Esophagus muscularis mucosa (tissue), 4 donors: ENCODE measurements at regions not wholly inside any gene's neighbourhood (a gene's known extent, or its start where the extent isn't known, plus 50 kb on each side); places are given as distances from the start of the nearest gene placed in this dataset.
A peak's percentile ranks its signal among the peaks of the same experiment; 100 is the strongest.
"Not testable (repeated sequence)": the region's sequence is repeated elsewhere in the genome, so short reads cannot be mapped to it uniquely, and the experiment has no call there.

Experiments used
- DNase-seq: peaks from one replicate; pipeline ENCODE4 v3.0.0-alpha.2; 2017; ENCODE audit errors: extremely low spot score
- H3K27ac ChIP-seq, 4 donors: fragments of 200-600 bp; sonication (generic); replicated peaks in 1 of 4; 1 replicate in 3 of 4; 2 replicates in 1 of 4; pipeline ENCODE4 v1.5.1; 2016 to 2019; ENCODE audit warnings: mild to moderate bottlenecking in 1 of 4
- H3K27me3 ChIP-seq, 4 donors: fragments of 200-600 bp; sonication (generic); one replicate each; pipeline versions ENCODE4 v1.5.1 to v1.6.0; 2016 to 2019
- H3K36me3 ChIP-seq, 4 donors: fragments of 200-600 bp; sonication (generic); one replicate each; pipeline ENCODE4 v1.5.1; 2016 to 2019
- H3K4me1 ChIP-seq, 4 donors: fragments of 200-600 bp; sonication (generic); one replicate each; pipeline ENCODE4 v1.5.1; 2016 to 2019
- H3K4me3 ChIP-seq, 4 donors: fragments of 200-600 bp; sonication (generic); 1 replicate in 2 of 4; 2 replicates in 2 of 4; pipeline ENCODE4 v1.5.1; 2016 to 2019; ENCODE audit warnings: mild to moderate bottlenecking in 4 of 4, moderate library complexity in 1 of 4
- H3K9me3 ChIP-seq, 4 donors: fragments of 200-600 bp; sonication (generic); 1 replicate in 3 of 4; 2 replicates in 1 of 4; pipeline ENCODE4 v1.5.1; 2016 to 2019
- POLR2AphosphoS5 ChIP-seq, 2 donors: sonication (generic); formaldehyde crosslinking; IDR thresholded peaks; one replicate each; pipeline ENCODE4 v1.6.1; 2017; ENCODE audit warnings: antibody characterized with exemption in 2 of 2
- WGBS: methylation state at CpG from one replicate; pipeline ENCODE4 v1.1.5; 2018; 5-methylcytosine and 5-hydroxymethylcytosine counted together
- intact Hi-C: fragments of 100-400 bp; cut with DNase I; formaldehyde crosslinking; loops from one replicate; pipeline ENCODE4 v1.15.1; 2023
- TF ChIP-seq, protein P1 (sequence below), 3 experiments: fragments of 200-600 bp in 2 of 3; fragments of 450-650 bp in 1 of 3; sonication (generic) in 2 of 3; IDR thresholded peaks; one replicate each; pipeline ENCODE4 v1.5.1; 2017 to 2019; ENCODE audit warnings: antibody characterized with exemption in 3 of 3, mild to moderate bottlenecking in 2 of 3, moderate library complexity in 1 of 3

DNA sequence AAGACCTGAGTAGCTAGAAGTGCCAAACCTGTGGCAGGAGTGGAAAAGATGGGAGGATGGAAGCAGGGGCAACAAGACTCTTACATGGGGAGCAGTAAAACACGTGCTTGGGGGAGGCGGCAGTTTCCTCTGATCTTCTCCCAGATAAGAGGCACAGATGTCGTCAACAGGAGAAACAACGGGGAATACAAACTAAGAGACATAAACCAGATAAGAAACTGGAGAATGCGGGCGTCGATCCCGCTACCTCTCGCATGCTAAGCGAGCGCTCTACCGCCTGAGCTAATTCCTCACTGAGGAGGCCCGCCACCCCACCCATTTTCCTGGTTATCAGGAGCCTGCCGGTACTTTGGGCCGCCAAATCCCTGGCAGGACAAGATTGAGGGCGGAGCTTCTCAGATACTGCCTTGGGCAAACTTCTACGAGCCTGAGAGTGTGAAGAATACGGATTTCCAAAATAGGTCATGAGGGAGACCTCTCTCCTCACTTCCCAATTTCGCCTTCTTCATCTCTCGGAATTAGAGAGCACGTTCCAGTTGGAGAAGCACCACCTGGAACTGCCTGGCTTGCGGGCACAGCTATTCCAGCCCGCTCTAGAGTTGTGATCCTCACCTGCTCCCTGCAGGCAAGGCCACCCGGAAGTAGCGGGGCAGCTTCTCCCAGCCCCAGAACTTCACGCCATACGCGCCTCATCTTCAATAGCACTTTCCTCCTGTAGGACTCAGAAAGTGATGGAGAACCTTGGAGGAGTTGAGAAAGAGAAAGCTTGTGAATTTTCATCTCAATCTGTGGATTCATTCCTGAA, 496.0 kb downstream of the PRIM2 start:
- intact Hi-C loops, H3K4me3 ChIP-seq, H3K9me3 ChIP-seq, H3K4me1 ChIP-seq, H3K27ac ChIP-seq, H3K36me3 ChIP-seq: not testable (repeated sequence)
- DNase-seq = peak; percentile 72
- 5% methylated on average over 22 of the region's 28 CpGs for WGBS
- peaks cover 0 to 72% (median 4%) of the 10 kb centered on the region in 4 donors for H3K27me3 ChIP-seq

DNA sequence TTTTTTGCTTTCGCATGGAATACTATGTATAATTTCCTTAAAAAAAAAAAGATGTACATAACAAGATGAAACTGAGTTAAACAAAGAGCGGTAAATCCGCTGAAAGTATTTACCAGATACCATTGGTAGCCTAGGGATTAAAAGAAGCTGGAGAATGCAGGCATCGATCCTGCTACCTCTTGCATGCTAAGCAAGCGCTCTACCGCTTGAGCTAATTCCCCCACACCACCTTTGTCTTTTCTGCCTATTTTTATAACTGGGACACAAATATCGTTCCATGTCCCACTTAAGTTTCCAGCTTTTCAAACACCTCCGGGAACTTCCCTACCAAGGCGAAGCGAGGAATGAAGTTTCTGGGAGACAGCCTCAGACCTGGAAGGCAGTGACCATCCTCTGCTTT, 498.4 kb downstream of the PRIM2 start:
- DNase-seq, intact Hi-C loops, H3K9me3 ChIP-seq, H3K4me1 ChIP-seq, H3K4me3 ChIP-seq, H3K36me3 ChIP-seq, H3K27ac ChIP-seq: not testable (repeated sequence)
- 15% methylated on average over 10 of the region's 10 CpGs for WGBS
- peaks cover 0 to 51% (median 4%) of the 10 kb centered on the region in 4 donors for H3K27me3 ChIP-seq

DNA sequence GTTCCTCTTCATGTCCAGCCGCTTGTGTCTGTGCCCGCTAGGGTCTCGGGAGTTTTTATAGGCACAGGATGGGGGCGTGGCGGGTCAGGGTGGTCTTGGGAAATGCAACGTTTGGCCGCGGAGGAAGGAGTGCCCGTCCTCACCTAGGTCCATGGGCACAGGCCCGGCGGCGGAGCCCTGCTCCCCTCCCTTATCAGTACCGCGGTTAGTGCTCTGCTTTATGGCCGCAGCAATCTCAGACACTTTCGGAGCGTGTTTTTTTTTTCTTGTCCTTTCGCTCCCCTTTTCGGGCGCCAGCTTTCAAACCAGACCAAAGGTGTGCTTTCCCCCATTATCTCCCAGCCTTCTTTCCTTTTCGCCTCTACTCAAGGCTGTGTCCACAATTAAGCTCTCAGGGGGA, 503.9 kb downstream of the PRIM2 start:
- intact Hi-C loops, H3K27ac ChIP-seq, H3K36me3 ChIP-seq, DNase-seq, H3K4me3 ChIP-seq, H3K4me1 ChIP-seq, H3K9me3 ChIP-seq: not testable (repeated sequence)
- WGBS = under 1% methylated on average over 12 of the region's 21 CpGs
- peaks cover 0 to 50% (median 2%) of the 10 kb centered on the region in 4 donors for H3K27me3 ChIP-seq

DNA sequence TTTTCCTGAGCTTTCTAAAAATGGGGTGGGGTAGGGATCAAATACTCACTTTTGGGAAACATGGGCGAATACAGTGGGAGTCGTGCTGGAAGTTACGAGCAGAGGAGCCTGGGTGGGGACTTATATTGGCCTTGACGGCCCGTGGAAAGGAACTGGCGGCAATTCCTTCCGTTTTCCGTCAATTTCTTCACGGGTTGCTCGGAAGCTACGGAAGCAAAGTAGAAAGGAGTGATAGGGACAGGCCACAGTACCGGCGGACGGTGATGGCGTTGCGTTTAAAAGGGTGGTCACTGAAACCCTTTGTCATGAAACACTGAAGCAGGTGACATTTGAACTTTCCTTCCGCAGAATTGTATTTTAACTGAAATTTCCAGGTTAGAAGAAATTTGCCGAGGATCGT, 505.0 kb downstream of the PRIM2 start:
- WGBS = 3% methylated on average over 19 of the region's 19 CpGs
- H3K36me3 ChIP-seq, H3K9me3 ChIP-seq, DNase-seq, H3K27ac ChIP-seq, intact Hi-C loops, H3K4me3 ChIP-seq, H3K4me1 ChIP-seq: not testable (repeated sequence)
- peaks cover 0 to 46% (median 2%) of the 10 kb centered on the region in 4 donors for H3K27me3 ChIP-seq

DNA sequence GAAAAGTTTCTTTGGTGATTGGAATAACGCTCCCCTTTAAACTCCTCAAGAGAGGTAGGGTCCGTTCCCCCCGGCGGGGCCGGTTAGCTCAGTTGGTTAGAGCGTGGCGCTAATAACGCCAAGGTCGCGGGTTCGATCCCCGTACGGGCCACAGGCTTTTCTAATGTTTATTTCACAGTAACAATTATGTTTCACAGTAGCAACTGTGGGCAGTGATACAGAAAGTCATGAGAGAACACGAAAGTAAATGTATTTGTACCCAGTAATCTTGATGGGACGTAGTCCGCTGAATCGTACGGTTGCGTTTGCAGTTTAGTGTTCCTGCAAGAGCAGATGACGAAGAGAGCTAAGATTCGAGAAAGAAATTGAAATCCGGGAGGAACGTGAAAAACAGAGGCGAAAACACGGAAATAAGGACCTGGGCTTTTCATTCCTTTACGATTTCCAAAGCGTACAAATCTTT, 505.5 kb downstream of the PRIM2 start:
- TF ChIP-seq, protein P1, sequence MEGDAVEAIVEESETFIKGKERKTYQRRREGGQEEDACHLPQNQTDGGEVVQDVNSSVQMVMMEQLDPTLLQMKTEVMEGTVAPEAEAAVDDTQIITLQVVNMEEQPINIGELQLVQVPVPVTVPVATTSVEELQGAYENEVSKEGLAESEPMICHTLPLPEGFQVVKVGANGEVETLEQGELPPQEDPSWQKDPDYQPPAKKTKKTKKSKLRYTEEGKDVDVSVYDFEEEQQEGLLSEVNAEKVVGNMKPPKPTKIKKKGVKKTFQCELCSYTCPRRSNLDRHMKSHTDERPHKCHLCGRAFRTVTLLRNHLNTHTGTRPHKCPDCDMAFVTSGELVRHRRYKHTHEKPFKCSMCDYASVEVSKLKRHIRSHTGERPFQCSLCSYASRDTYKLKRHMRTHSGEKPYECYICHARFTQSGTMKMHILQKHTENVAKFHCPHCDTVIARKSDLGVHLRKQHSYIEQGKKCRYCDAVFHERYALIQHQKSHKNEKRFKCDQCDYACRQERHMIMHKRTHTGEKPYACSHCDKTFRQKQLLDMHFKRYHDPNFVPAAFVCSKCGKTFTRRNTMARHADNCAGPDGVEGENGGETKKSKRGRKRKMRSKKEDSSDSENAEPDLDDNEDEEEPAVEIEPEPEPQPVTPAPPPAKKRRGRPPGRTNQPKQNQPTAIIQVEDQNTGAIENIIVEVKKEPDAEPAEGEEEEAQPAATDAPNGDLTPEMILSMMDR (IDR thresholded peaks at IDR 0.05) = no peak
- TF ChIP-seq POLR2AphosphoS5 (IDR thresholded peaks at IDR 0.05) = no peak
- Histone ChIP-seq H3K4me1 (peaks cover 0 to 5% (median 0%) of the 10 kb centered on the region in 4 donors), H3K27me3 (peaks cover 0 to 44% (median 2%) of the 10 kb centered on the region in 4 donors), H3K9me3 (no peaks in the 10 kb centered on the region), H3K36me3 (no peaks in the 10 kb centered on the region), H3K4me3 (no peak overlapping the region), H3K27ac (no peak overlapping the region)
- no peak for DNase-seq
- intact Hi-C loops = no loop called here
- WGBS = 9% methylated on average over 27 of the region's 27 CpGs

DNA sequence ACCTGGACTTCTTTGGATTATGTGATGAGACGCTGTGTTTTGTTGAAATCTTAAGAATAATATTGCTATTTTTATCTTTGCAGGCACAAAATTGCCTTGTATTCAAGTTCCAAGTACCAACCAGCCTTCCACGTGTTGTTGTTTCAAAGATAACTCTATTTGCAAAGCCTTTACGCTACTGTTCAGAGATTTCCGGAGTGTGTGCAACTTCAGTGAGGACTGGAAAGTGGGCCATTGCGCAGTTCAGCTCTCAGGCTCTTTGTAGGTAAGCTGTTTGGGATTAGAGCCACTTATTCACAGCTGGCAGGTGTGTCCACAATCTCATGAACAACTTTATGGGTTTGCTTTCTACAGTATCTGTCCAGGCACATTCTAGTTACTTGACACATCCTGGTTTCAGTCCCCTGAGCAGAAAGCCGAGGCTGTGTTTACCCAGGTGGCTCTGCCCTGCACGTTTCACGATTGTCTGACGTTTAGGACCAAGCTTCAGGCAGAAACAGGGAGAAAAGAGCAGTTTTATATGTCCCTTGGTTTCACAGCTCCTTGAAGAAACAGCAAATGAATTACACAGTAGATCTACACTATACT, 520.3 kb downstream of the PRIM2 start:
- H3K9me3 ChIP-seq, H3K27ac ChIP-seq, H3K27me3 ChIP-seq, H3K4me1 ChIP-seq, H3K4me3 ChIP-seq, DNase-seq, H3K36me3 ChIP-seq, intact Hi-C loops: not testable (repeated sequence)
- 69% methylated on average over 9 of the region's 9 CpGs for WGBS

DNA sequence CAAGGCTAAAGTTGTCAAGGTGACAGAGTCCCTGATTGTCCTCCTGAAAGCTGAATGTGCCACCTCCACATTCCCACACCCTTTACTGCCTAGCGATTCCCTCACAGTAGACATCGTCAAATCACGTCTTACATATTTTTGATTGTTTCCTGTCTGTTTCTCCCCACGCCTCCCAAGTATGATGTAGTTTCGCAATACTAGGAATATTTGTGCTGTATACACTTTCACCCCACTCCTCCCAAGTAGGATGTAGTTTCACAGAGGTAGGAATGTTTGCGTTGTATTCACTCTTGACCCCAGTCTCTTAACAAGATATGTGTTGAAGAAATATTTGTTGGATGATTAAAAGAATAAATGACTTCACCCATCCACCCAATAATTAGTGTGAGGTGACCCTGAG, 524.1 kb downstream of the PRIM2 start:
- H3K4me1 ChIP-seq, H3K9me3 ChIP-seq, H3K4me3 ChIP-seq, DNase-seq, H3K27ac ChIP-seq, H3K27me3 ChIP-seq, intact Hi-C loops, H3K36me3 ChIP-seq: not testable (repeated sequence)
- 94% methylated on average over 6 of the region's 6 CpGs for WGBS

DNA sequence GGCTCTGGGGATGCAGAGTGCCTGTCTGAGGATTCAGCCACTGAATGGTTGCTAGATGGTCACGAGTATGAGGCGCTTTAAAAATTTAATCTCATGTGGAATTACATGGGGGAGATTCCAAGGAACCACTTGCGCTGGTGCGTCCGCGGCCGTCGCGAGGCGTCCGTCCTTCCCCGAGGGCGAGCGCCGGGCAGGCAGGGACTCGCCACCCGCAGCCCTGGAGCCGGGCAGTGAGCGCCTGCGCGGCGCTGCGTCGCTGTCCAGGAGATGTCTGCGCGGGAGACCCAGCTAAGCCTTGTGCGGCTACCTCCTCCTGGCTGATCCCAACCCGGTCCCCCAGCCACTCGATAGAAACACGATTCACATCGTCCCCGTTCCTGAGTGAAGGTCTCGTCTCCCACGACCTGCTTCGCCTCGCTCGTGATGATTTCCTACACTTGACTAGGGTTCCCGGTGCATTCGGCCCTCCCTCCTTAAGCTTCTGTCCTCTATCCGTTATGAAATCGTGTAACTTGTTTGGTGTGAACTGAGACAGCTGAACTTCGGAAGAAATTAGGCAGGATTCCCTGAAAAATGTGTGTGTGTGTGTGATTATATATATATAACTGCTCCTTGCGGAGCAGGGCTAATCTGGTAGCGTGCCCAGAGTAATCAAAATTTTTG, 536.4 kb downstream of the PRIM2 start:
- H3K36me3 ChIP-seq, H3K4me1 ChIP-seq, DNase-seq, H3K9me3 ChIP-seq, H3K27ac ChIP-seq, intact Hi-C loops: not testable (repeated sequence)
- WGBS = 17% methylated on average over 5 of the region's 44 CpGs
- peak overlapping the region in 2 of 4 donors; percentile 18 to 22 for H3K4me3 ChIP-seq
- H3K27me3 ChIP-seq = peaks cover 0 to 15% (median 0%) of the 10 kb centered on the region in 4 donors

DNA sequence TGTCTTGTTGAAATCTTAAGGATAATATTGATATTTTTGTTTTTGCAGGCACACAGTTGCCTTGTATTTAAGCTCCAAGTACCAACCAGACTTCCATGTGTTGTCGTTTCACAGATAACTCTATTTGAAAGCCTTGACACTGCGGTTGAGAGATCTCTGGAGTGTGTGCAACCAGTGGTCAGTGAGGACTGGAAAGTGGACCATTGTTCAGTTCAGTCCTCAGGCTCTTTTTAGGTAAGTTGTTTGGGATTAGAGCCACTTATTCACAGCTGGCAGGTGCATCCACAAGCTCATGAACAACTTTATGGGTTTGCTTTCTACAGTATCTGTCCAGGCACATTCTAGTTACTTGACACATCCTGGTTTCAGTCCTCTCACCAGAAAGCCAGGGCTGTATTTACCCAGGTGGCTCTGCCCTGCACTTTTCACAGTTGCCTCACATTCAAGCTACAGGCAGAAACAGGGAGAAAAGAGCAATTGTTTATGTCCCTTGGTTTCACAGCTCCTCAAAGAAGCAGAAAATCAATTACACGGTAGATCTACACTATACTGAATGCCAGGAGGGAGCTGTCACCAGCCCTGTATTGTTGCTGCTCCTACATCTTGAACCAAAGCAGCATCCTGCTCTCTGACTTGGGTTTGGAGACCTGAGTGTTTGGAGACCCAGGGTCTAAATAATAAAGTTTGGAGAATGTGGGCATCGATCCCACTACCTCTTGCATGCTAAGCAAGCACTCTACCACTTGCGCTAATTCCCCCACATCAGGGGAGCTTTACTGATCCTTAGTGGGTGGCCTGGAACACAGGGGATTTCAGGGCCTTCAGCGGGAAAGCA, 543.3 kb downstream of the PRIM2 start:
- H3K4me3 ChIP-seq, H3K4me1 ChIP-seq, H3K27me3 ChIP-seq, intact Hi-C loops, DNase-seq, H3K36me3 ChIP-seq, H3K9me3 ChIP-seq, H3K27ac ChIP-seq: not testable (repeated sequence)
- 82% methylated on average over 4 of the region's 6 CpGs for WGBS

DNA sequence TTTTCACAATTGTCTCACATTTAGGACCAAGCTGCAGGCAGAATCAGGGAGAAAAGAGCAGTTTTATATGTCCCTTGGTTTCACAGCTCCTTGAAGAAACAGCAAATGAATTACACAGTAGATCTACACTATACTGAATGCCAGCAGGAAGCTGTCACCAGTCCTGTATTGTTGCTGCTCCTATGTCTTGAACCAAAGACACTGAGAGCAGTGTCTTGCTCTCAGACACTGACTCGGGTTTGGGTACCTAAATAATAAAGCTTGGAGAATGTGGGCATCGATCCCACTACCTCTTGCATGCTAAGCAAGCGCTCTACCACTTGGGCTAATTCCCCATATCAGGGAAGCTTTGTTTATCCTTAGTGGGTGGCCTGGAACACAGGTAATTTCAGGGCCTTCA, 552.7 kb downstream of the PRIM2 start:
- 50% methylated on average over 2 of the region's 3 CpGs for WGBS
- H3K27me3 ChIP-seq, H3K4me3 ChIP-seq, intact Hi-C loops, H3K4me1 ChIP-seq, DNase-seq, H3K36me3 ChIP-seq, H3K9me3 ChIP-seq, H3K27ac ChIP-seq: not testable (repeated sequence)

DNA sequence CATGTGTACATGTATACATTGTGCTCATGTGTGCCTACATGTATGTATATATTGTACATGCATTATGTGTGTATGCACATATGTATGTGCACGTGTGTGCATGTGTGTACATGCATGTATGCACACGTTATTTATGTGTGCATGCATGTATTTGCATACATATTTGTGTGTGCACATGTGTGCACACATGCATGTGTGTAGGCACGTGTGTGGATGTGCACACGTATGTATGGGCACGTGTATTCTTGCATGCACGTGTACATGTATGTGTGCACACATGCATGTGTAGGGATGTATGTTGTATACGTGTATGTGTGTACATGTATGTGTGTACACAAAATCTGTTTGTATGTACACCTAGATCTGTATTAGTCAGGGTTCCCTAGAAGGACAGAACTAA, 556.0 kb downstream of the PRIM2 start:
- H3K4me3 ChIP-seq, H3K27me3 ChIP-seq, intact Hi-C loops, H3K9me3 ChIP-seq, H3K4me1 ChIP-seq, H3K36me3 ChIP-seq, H3K27ac ChIP-seq, DNase-seq: not testable (repeated sequence)
- WGBS = 79% methylated on average over 7 of the region's 7 CpGs
